Activated CD4-positive, alpha-beta memory T cell treated with anti-CD3 and anti-CD28 coated beads, Interleukin-2, amount 10 ng/mL, durations not matched to agents 7 days and 5 days (primary cell): ENCODE measurements at regions not wholly inside any gene's neighbourhood (a gene's known extent, or its start where the extent isn't known, plus 50 kb on each side); places are given as distances from the start of the nearest gene placed in this dataset.

Experiments
- CTCF ChIA-PET: fragments of 350-600 bp; sonication (Branson Sonifier 250); formaldehyde crosslinking; loops from one replicate; lab custom pipeline; 2021; ENCODE audit warnings: antibody characterized with exemption, inconsistent platforms; lab: Charles Lee
- POLR2A ChIA-PET: fragments of 350-600 bp; sonication (Branson Sonifier 250); formaldehyde crosslinking; loops from one replicate; lab custom pipeline; 2021; ENCODE audit warnings: antibody characterized with exemption; lab: Charles Lee
- DNase-seq: peaks from one replicate; pipeline ENCODE4 v3.0.0-alpha.2; 2020
- H3K27ac Mint-ChIP-seq: one replicate; pipeline ENCODE4 v1.8.0; 2021; ENCODE audit warnings: mild to moderate bottlenecking, mixed read lengths
- H3K27me3 Mint-ChIP-seq: one replicate; pipeline ENCODE4 v1.8.0; 2021; ENCODE audit warnings: mixed read lengths
- H3K36me3 Mint-ChIP-seq: one replicate; pipeline ENCODE4 v1.8.0; 2021; ENCODE audit warnings: low read depth, mixed read lengths
- H3K4me1 Mint-ChIP-seq: one replicate; pipeline ENCODE4 v1.8.0; 2021; ENCODE audit warnings: mixed read lengths
- H3K4me3 Mint-ChIP-seq: one replicate; pipeline ENCODE4 v1.8.0; 2021; ENCODE audit warnings: mild to moderate bottlenecking, mixed read lengths
- H3K9me3 Mint-ChIP-seq: one replicate; pipeline ENCODE4 v1.8.0; 2021; ENCODE audit warnings: mixed read lengths

DNA sequence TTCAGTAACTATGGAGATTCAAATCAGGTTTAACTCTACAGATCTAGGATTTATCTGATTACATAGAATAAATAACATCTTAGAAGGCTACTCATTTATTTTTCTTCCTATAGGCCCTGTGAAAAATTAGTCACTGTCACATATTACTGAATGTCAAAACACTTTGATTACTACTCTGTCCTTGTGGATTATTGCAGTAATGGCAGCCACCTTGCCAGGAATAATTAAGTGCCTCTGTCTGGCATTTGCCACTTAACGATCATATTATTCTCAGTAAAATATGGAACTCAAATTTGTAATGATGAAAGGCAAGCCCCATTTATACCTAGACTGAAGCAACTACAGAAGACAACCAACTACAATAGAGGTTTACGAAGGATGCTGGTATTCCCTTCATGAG is 596.3 kb upstream of the ARPP21 start:
- Mint-ChIP-seq H3K9me3 (peaks cover 3% of the 10 kb centered on the region), H3K4me1 (no peaks in the 10 kb centered on the region), H3K27ac (no peak overlapping the region), H3K36me3 (no peaks in the 10 kb centered on the region), H3K27me3 (no peaks in the 10 kb centered on the region), H3K4me3 (no peak overlapping the region)
- no peak for DNase-seq
- ChIA-PET CTCF (no interaction called here), POLR2A (no interaction called here)

DNA sequence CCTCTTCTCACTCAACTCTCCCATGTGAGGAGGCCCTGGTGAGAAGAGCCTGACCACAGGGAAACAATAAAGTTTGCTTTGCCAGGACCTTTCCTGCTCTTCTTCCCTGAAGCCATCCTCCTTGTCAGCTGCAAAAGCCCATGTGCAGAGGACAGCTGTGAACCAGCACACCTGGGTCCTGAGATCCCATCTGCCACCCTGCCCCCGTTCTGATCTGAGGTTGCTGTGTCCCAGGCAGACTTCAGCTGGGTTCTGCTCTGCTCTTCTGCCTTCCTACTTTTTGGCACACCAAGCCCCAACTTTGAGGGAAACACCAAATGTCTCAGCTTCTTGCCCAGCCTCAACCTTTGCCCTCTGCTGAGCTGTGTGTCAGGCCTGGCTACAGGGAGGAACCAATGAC is 595.1 kb upstream of the ARPP21 start:
- POLR2A ChIA-PET = no interaction called here
- no peak overlapping the region for H3K27ac Mint-ChIP-seq
- CTCF ChIA-PET = no interaction called here
- H3K36me3 Mint-ChIP-seq = no peaks in the 10 kb centered on the region
- no peaks in the 10 kb centered on the region for H3K4me1 Mint-ChIP-seq
- no peaks in the 10 kb centered on the region for H3K27me3 Mint-ChIP-seq
- H3K4me3 Mint-ChIP-seq = no peak overlapping the region
- H3K9me3 Mint-ChIP-seq = peaks cover 3% of the 10 kb centered on the region
- no peak for DNase-seq

DNA sequence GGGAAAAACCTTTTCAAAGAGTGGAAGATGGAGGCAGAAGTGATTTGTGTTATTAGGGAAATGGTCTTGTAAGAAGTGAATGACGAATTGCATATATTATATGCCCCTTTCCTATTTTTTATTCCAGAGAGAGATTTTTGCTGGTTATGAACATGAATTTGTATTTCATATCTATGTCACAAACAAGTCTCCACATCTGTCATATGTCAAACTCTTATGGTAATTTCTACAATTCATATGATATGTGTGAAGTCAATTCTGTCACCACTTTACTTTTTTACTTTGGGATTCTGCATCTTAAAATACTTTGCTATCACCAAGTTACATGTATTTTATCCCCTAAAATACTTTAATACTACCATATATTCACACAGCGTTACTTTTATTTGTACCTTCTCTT is 594.2 kb upstream of the ARPP21 start:
- Mint-ChIP-seq H3K4me3 (no peak overlapping the region), H3K36me3 (no peaks in the 10 kb centered on the region), H3K27ac (no peak overlapping the region), H3K27me3 (no peaks in the 10 kb centered on the region), H3K9me3 (peaks cover 3% of the 10 kb centered on the region), H3K4me1 (no peaks in the 10 kb centered on the region)
- ChIA-PET POLR2A (no interaction called here), CTCF (no interaction called here)
- DNase-seq = no peak

DNA sequence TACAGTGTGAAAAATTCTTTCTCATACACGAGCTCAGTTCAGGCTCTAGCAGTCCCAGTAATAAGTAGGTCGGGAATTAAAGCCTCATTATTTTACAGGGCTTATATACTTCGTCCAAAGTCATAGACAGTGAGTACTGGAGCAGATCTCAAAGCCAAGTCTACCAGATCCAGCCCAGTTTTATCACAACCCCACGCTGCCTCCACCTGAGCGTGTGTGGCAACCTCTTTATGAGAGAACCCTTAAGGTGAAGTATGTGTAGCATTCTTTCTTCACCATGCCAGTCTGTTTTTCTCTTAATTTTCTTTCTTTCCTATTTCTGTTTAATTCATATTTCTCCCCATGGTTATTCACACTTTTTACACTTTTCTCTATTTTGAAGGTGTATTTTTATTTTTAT is 574.6 kb upstream of the ARPP21 start:
- Mint-ChIP-seq H3K9me3 (no peaks in the 10 kb centered on the region), H3K27ac (no peak overlapping the region), H3K4me3 (no peak overlapping the region), H3K36me3 (no peaks in the 10 kb centered on the region), H3K4me1 (no peaks in the 10 kb centered on the region), H3K27me3 (no peaks in the 10 kb centered on the region)
- DNase-seq = no peak
- ChIA-PET POLR2A (no interaction called here), CTCF (no interaction called here)

DNA sequence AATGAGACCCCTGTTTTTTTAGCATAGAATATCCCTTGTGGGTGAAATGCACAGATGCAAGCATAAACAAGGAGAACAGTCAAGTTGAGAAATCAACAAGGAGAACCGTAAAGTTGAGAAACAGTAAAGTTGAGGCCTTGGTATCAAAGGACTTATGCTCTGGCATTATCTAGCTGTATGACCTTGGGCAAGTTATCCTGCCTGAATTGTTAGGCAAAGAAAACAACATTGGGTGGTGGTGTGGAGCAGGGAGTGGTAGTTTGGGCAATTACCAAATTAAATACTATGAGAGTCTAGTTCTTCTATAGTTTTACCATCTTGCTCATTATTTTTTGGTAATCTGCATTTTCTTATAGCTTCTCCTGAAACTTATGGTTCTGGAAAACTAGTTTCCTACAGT is 573.4 kb upstream of the ARPP21 start:
- H3K4me3 Mint-ChIP-seq = no peak overlapping the region
- CTCF ChIA-PET = no interaction called here
- H3K27me3 Mint-ChIP-seq = no peaks in the 10 kb centered on the region
- POLR2A ChIA-PET = no interaction called here
- H3K4me1 Mint-ChIP-seq = no peaks in the 10 kb centered on the region
- no peaks in the 10 kb centered on the region for H3K36me3 Mint-ChIP-seq
- no peak overlapping the region for H3K27ac Mint-ChIP-seq
- H3K9me3 Mint-ChIP-seq = no peaks in the 10 kb centered on the region
- DNase-seq = no peak

DNA sequence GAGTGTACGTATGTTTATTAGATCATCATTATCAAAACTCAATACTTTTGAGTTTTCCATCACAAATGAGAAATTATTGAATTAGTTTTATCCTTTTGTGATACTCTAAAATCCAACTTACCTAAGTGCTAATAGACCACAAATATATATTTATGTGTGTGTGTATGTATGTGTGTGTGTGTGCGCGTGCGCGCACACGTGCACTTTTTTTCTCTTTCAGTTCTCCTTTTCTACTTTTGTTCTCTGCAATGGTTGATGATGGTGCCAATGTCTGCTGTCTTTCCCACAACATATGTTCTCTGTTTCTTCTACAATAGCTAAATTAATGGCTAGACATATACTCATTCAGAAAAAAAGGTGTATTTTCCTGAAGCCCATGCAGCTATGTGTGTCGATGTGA is 571.6 kb upstream of the ARPP21 start:
- no peak for DNase-seq
- Mint-ChIP-seq H3K36me3 (no peaks in the 10 kb centered on the region), H3K9me3 (no peaks in the 10 kb centered on the region), H3K27ac (no peak overlapping the region), H3K27me3 (no peaks in the 10 kb centered on the region), H3K4me1 (no peaks in the 10 kb centered on the region), H3K4me3 (no peak overlapping the region)
- CTCF ChIA-PET = no interaction called here
- POLR2A ChIA-PET = no interaction called here

DNA sequence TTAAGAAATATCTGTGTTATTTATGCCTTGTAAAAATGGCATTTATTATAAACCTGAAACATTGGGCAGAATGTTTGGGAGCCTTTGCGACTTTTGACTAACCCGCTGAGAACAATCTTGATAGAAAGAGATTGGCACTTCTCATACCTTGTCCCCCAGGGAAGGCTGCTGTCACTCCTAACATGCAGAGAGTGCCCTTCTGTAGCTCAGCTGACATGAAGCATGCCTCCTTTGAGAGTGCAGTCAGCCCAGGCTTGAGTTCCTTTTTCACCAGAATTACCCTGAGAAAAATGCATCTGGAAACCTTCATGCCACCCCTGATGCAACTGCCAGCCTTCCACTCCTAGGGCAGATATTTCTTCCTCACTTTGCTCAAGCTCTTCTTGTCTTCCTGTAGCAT is 569.2 kb upstream of the ARPP21 start:
- no peaks in the 10 kb centered on the region for H3K4me1 Mint-ChIP-seq
- no peaks in the 10 kb centered on the region for H3K36me3 Mint-ChIP-seq
- ChIA-PET POLR2A (no interaction called here), CTCF (no interaction called here)
- no peak overlapping the region for H3K27ac Mint-ChIP-seq
- no peak overlapping the region for H3K4me3 Mint-ChIP-seq
- DNase-seq = no peak
- no peaks in the 10 kb centered on the region for H3K27me3 Mint-ChIP-seq
- no peaks in the 10 kb centered on the region for H3K9me3 Mint-ChIP-seq

DNA sequence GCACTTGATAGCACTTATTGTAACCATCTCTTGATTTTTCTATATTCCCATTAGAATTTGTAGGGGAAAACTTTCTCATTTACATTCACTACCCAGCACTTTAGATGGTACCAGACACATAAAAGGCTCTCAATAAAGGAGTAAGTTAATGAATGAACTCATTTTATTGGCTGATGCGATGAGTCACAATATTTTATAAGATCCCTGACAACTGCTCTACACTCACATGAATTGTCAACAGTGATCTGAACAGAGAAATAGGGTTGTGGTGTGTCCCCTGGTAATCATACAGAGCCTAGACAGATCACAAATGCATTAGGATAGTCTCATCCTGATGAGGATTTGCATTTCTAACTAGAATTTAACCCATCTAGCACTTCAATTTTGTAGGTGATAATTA is 567.6 kb upstream of the ARPP21 start:
- Mint-ChIP-seq H3K4me3 (no peak overlapping the region), H3K36me3 (no peaks in the 10 kb centered on the region), H3K27ac (no peak overlapping the region), H3K4me1 (no peaks in the 10 kb centered on the region), H3K27me3 (no peaks in the 10 kb centered on the region), H3K9me3 (no peaks in the 10 kb centered on the region)
- ChIA-PET POLR2A (no interaction called here), CTCF (no interaction called here)
- no peak for DNase-seq

DNA sequence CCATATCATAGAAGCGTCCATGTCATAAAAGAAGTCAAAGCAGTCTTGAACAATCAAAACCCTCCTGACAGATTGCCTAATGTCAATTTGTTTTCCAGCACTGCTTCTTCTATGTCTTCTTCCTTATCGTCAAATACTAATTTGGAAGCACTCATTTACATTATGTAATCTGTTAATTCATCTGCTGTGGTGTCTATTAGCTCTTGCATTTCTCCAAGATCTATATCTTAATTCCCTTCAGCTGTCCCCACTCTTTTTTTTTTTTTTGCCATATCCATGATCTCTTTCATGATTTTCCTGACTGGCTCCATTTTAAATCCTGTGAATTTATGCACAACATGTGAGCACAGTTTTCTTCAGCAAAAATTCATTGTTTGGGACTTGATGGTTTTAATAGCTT is 560.5 kb upstream of the ARPP21 start:
- Mint-ChIP-seq H3K4me1 (no peaks in the 10 kb centered on the region), H3K36me3 (no peaks in the 10 kb centered on the region), H3K4me3 (no peak overlapping the region), H3K27me3 (no peaks in the 10 kb centered on the region), H3K27ac (no peak overlapping the region), H3K9me3 (peaks cover 2% of the 10 kb centered on the region)
- CTCF ChIA-PET = no interaction called here
- DNase-seq = no peak
- POLR2A ChIA-PET = no interaction called here

DNA sequence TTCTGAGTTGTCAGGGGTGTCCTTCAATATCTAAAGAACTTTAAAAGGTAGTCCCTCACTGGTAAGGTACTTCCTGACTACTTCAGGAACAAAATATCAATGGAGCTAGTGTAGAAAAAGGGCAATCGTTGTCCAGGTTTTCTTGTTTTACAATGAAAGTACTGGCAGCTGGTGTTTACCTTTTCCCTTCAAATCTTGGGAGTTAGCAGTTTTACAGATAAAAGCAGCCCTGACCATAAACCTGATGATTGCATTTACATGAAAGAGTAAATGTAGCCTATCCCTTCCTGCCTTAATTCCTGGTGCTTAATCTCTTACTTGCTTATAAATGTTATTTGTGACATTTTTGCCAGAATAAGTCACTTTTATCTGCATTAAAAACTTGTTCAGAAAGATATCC is 559.9 kb upstream of the ARPP21 start:
- ChIA-PET CTCF (no interaction called here), POLR2A (no interaction called here)
- Mint-ChIP-seq H3K9me3 (peaks cover 4% of the 10 kb centered on the region), H3K4me3 (no peak overlapping the region), H3K4me1 (no peaks in the 10 kb centered on the region), H3K27me3 (no peaks in the 10 kb centered on the region), H3K27ac (no peak overlapping the region), H3K36me3 (no peaks in the 10 kb centered on the region)
- no peak for DNase-seq

DNA sequence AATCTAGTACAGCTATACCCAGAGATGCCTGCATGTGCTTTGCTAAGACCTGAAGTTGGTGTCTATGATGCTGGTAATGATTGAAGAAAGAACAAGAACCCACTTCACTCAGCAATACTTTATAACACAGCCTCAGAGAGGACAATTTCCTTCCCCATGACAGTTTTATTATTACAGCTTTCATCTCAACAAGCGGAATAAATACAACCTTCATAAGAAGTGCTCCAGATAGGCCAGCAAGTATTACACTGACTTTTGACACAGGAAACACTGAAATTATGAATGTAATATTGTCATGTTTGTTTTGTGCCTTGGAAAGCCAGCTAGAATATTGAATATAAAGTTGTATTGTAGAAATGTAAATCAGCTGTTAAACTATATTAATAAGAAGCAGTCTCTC is 557.4 kb upstream of the ARPP21 start:
- CTCF ChIA-PET = no interaction called here
- POLR2A ChIA-PET = no interaction called here
- Mint-ChIP-seq H3K9me3 (peaks cover 9% of the 10 kb centered on the region), H3K36me3 (no peaks in the 10 kb centered on the region), H3K4me1 (no peaks in the 10 kb centered on the region), H3K27ac (no peak overlapping the region), H3K27me3 (no peaks in the 10 kb centered on the region), H3K4me3 (no peak overlapping the region)
- DNase-seq = no peak

DNA sequence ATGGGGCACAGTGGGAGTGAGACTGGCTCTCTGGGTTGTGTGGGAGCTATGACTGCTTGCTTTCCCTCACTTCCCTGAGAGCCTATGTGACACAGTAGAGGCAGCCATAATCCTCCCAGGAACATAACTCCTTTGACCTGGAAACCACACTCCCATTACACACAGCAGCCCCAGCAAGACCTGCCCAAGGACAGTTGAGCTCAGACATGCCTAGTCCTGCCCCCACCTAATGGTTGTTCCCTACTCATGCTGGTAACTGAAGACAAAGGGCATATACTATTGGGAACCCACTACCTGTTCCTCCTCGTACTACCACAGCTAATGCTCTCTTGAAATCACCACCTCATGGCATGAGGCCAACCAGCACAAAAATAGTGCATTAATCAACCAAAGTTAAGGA is 550.4 kb upstream of the ARPP21 start:
- Mint-ChIP-seq H3K27me3 (no peaks in the 10 kb centered on the region), H3K36me3 (no peaks in the 10 kb centered on the region), H3K4me1 (no peaks in the 10 kb centered on the region), H3K27ac (no peak overlapping the region), H3K4me3 (no peak overlapping the region), H3K9me3 (peaks cover 27% of the 10 kb centered on the region)
- no peak for DNase-seq
- ChIA-PET POLR2A (no interaction called here), CTCF (no interaction called here)

DNA sequence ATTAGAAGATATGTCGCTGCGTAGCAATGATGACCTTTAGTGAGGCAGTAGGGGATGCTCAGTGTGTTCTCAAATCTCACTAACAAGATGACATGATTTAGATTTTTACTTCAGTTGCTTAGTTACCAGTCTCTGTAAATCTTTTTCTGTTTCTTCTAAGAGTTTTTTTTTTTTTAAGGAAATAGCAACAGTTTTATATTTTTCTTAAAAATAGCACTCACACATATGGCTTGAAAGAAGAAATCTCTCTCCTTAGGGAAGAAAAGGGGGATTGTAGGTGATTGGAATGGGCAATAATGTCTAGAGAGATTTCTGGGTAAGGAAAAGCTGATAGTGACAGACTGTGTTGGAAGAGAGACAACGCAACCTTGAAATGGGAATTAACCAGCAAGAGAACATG is 524.6 kb upstream of the ARPP21 start:
- peaks cover 8% of the 10 kb centered on the region for H3K9me3 Mint-ChIP-seq
- no peak overlapping the region for H3K4me3 Mint-ChIP-seq
- CTCF ChIA-PET = no interaction called here
- no peaks in the 10 kb centered on the region for H3K36me3 Mint-ChIP-seq
- H3K27ac Mint-ChIP-seq = no peak overlapping the region
- no peaks in the 10 kb centered on the region for H3K27me3 Mint-ChIP-seq
- POLR2A ChIA-PET = no interaction called here
- no peak for DNase-seq
- no peaks in the 10 kb centered on the region for H3K4me1 Mint-ChIP-seq

DNA sequence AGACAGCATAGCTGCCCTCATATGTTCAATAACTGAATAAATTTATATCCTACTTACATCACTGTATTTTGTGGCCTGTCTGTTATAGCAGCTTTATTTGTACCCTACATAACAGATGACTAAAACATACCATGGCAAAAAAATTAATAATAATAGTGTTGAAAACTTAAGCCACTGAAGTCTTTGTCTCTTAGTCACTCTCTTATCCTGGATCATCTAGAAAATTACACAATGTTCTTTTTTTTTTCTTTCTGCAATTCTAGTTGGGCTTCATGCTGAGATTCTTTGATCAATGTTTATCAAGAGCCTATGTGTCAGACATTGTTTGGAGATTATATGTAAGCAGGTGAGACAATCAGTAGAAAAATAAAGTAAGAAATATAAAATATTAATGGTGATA is 519.3 kb upstream of the ARPP21 start:
- Mint-ChIP-seq H3K27me3 (no peaks in the 10 kb centered on the region), H3K4me1 (no peaks in the 10 kb centered on the region), H3K9me3 (peaks cover 5% of the 10 kb centered on the region), H3K4me3 (no peak overlapping the region), H3K27ac (no peak overlapping the region), H3K36me3 (no peaks in the 10 kb centered on the region)
- POLR2A ChIA-PET = no interaction called here
- DNase-seq = no peak
- CTCF ChIA-PET = no interaction called here

DNA sequence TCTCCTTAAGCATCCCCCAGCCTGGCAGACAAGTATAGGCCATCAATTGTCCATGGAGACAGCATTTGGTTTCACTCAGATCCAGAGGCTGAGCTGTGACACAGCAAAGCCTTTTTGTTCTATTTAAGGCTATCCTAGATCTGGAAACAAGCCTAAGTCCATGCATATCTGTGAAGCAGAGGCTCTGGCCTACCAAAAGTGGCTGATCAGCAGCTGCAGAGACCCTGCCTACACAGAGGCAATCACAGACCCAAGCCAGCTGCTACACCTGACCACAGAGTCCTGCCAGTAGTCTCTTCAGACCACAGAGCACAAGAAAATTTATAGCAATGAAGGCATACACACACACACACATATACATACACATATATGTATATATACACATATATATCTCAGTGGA is 501.7 kb upstream of the ARPP21 start:
- DNase-seq = no peak

More for the DNA sequence above, 501.7 kb upstream of the ARPP21 start:
- Mint-ChIP-seq H3K4me1 (no peaks in the 10 kb centered on the region), H3K27me3 (no peaks in the 10 kb centered on the region), H3K4me3 (no peak overlapping the region), H3K9me3 (peaks cover 3% of the 10 kb centered on the region), H3K36me3 (no peaks in the 10 kb centered on the region), H3K27ac (no peak overlapping the region)
- ChIA-PET POLR2A (no interaction called here), CTCF (no interaction called here)
